Amniotic stem cell (primary cell): ENCODE measurements at regions not wholly inside any gene's neighbourhood (a gene's known extent, or its start where the extent isn't known, plus 50 kb on each side); places are given as distances from the start of the nearest gene placed in this dataset.
"Not testable (repeated sequence)": the region's sequence is repeated elsewhere in the genome, so short reads cannot be mapped to it uniquely, and the experiment has no call there.

ENCODE experiments used
- DNase-seq: peaks from one replicate; lab custom pipeline; 2025; lab: John Stamatoyannopoulos, UW

DNA sequence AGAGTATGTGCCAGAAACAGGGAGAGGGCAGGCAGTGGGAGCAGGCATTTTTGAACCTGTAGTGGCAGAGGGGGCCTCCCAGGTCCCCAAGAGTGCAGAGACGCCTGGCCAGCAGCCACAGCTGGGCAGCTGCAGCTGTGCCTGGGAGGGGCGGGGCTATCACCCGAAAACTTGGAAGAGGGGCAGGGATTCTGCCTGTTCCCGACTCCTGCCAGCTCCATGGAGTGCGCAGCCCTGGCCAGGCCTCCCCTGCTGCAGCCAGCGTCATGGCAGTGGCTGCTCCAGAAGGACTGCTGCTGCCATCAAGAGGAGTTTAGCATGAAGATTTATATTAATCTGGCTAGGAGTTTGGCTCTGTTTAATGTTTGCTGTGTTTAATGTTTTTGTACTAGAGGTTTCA, 532.1 kb upstream of the PITX2 start:
- DNase-seq: no peak

DNA sequence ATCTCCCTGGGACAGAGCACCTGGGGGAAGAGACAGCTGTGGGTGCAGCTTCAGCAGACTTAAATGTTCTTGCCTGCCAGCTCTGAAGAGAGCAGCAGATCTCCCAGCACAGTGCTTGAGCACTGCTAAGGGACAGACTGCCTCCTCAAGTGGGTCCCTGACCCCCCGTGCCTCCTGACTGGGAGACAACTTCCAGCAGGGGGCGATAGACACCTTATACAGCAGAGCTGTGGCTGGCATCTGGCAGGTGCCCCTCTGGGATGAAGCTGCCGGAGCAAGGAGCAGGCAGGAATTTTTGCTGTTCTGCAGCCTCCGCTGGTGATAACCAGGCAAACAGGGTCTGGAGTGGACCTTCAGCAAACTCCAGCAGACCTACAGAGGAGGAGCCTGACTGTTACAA, 541.7 kb upstream of the PITX2 start:
- DNase-seq: not testable (repeated sequence)

DNA sequence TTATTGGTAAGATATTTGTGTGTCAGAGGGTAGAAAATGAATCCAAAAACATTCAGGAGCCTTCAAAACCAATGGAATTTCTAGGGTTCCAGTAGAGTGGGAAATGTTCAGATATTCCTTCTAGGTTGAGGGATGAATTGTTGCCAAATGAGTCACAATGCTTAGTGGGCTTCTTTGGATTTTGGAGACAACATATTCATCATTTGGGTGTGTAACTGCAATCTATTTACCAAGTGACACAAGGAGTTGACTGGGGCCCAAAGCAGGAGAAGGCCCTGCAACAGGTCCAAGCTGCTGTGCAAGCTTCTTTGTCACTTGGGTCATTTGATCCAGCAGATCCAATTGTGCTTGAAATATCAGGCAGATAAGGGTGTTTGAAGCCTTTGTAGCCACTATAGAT, 551.5 kb upstream of the PITX2 start:
- no peak for DNase-seq

DNA sequence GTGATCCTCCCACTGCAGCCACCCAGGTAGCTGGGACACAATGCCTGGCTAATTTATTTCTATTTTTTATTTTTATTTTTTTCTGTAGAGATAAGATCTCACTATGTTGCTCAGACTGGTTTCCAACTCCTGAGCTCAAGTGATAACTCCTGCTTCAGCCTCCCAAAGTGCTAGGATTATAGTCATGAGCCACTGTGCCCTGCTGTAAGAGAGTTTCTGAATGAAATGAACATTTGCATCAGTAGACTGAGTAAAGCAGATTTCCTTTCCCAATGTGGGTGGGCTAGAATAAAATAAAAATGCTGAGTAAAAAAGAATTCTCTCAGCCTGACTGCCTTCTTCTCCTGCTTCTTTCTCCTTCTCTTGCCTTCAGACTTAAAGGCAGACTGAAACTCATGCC, 555.4 kb upstream of the PITX2 start:
- DNase-seq: no peak

DNA sequence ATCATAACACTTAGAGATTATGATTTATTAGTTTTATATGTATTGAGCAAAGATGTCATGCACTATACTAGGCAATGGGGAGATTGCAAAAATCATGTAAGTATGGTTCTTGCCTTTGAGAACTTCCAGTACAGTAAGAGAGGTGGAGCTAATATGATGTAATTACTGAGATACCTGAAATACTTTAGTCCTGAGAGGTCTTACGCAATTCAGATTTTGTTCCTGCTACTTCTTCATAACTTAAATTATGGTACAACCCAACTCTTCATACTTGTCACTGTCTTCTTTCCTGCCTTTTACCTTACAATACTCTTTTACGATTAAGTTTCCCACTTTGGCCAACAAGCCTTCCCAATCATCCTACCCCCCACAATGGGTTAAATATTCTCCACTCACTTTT, 564.2 kb upstream of the PITX2 start:
- DNase-seq: no peak

DNA sequence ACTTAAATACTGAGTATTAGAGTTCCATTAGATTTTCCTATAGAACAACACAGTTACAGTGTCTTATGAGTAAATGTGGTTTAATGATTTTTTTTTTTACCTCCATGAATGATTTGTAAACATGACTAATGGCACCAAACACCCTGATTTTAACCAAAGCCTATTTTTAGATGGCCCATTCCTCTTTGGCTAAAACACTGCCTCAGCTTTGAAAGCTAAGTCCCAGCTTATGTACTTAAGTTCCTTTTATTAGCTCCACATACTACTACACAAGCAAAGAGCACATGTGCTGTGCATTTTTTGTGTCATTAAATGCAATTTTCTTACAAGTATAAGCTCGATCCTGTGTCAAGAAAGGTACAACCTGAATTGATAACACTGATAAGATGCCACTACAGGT, 575.6 kb upstream of the PITX2 start:
- DNase-seq: no peak

DNA sequence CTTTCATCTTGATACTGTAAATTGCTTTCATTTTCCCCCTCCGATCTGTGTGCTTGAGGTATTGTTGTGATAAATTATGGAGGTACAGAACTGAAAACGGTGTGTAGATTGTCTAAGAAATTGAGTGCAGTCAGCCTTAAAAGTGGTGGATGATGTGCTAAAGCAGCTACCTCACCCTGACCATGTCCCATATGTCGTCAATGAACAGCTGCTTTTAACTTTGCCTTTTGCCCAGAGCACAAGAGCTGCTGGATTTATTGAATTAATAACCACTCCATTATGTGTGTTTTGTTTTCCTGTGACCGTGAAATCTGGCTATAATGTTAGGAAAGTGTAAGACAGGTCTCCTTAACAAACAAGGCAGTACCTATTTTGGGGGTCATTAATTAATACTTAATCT, 581.9 kb upstream of the PITX2 start:
- no peak for DNase-seq

DNA sequence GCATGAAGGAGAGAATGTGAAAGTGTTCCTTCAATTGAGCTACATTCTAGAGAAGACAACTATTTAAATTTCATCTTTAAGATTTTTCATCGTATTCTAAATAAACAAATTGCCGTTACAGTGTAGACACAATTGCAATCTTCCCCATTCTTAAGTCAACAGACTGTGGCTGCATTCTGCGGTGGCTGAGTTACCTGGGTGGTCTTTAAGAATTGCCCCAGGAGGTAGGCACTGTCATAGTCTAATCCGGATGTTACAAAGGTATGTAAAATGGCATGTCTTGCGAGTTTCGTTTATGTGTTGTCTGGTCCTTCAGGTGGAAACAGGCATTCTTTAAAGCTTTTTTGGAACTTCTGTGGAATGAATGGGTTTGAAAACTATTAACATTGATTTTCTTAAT, 586.1 kb upstream of the PITX2 start:
- DNase-seq: no peak

DNA sequence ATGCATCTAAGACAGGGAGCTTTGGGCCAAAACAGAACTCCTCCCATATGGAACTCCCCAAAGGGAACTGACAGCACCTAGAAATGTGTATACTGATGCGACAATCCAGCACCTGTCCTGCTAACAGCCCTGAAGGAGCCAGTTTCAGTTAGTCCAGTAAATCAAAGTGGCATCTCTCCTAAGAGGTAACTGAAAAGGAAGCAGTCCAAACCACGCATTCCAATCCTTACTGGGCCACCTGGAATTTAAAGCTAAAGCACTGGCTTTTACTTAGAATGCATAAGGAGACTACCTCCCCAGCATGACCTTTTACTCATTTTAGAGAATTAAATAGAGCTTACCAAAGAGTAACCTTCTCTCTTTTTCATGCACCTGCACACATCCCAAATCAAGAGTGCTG, 586.8 kb upstream of the PITX2 start:
- no peak for DNase-seq

DNA sequence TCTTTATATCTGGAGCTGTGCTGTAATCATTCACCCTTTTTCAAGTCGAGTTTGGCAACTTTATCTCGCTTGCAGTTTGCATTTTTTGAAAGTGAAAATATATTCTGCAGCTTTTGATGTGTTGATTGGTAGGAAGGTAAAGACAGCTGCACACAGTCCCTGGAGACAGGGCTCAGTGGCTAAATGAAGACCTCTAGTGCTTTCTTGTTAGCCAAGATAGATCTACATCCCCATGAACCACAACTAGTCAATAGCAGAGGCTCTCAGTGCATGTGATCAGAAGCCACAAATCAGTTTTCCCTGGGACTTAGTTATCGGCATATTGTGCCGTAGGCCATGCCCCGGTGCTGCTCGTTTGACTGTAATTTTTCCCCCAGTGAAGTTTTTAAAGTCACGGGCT, 587.7 kb upstream of the PITX2 start:
- no peak for DNase-seq

DNA sequence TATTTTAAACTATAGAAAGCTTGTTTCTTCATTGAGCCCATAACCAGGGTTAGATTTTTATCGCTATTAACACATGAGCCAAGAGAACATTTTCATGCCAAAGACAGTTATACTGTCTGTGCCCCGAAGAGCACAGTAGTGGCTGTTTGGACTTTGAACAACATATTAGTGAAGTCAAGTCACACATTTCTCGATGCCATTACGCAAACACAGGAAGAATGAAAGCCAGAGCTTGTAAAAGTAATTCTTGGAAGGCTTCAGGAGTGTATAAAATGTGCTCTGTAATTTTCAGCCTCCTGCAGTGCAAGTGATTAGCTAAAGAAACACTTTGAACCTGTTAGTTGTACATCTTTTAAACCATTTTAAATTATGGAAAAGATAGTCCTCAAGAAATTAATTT, 590.7 kb upstream of the PITX2 start:
- DNase-seq: no peak

DNA sequence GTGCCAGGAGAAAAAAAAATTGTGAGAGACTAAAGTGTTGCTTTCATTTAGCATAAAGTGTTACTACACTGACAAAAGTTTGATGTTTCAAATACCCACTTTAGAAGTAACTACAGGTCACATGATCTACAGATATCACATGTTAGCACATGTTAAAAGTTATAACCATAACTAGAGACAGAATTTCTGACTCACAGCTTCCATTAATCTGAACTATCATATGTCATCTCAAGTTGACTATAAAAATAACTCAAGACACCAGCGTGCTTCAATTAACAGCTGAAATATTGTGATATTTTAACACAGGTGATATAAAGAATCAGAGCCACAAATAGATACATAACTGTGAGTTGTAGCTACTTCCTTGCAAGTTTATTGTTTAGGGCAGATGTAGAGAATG, 591.5 kb upstream of the PITX2 start:
- no peak for DNase-seq

DNA sequence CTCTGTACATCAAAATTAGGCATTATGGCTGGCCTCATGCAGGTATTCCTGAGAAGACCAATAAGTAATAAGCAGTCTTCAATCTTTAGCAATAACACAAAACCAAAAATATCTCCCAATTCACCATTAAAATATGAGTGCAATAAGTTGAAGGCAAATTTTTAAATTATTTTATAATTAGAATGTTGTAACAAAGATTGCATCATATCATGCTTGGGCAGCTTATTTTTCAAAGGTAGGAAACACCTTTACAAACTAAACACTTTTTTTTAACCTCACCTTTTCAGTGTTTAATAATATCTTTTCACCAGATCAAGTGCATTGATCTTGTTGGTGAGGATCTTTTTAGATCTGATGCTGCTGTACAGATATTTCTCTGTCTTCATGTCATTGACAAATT, 592.9 kb upstream of the PITX2 start:
- no peak for DNase-seq

DNA sequence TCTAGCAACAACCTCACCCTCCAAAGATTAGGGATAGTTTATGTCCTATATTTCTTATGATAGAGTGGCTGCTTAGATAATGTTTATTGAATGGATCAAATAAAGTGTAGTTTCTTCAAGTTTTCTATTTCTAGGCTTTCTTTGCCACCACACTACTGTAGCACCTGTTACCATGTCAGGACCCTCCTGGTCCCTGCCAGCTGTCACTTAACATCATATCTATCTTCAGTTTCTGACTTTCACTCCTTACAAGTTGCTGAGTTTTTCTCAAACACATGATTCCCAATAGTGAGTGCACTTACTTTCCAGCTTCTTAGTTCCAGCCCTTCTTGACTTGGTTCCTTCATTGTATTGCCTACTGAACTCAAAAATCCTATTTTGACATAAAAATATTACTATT, 593.9 kb upstream of the PITX2 start:
- DNase-seq: no peak

DNA sequence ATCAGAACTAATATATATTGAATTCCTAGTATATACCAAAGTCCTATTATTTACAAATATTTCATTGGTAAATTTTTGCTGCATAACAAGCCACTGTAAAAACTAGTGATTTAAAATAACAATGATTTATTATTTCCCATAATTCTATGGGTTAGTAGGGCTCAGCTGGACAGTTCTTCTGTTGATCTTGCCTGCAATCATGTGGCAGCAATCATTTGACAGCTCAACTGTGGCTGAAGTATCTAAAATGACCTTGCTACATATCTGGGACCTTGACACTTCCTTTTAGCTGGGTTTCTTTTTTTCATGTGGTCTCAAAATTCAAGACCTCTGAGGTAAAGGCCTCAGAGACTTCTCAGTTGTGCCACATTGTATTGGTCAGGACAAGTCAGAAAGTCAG, 598.5 kb upstream of the PITX2 start:
- DNase-seq: no peak

DNA sequence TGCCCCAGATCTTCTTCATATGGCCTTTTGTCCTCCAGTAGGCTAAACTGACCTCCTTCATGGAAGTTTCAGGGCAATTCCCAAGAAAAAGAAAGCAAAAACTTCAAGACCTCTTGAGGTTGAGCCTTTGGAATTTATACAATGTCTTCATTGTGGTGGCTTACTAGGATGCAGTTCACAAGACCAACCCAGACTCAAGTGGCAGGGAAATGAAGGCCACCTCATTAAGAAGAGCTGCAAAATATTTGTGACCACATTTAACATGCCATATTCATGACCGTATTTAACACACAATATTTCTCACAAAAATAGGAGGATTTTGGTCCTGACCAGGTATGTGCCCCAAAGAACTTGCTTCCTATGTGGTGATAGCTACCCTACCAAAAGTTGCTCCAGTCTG, 605.5 kb upstream of the PITX2 start:
- no peak for DNase-seq

DNA sequence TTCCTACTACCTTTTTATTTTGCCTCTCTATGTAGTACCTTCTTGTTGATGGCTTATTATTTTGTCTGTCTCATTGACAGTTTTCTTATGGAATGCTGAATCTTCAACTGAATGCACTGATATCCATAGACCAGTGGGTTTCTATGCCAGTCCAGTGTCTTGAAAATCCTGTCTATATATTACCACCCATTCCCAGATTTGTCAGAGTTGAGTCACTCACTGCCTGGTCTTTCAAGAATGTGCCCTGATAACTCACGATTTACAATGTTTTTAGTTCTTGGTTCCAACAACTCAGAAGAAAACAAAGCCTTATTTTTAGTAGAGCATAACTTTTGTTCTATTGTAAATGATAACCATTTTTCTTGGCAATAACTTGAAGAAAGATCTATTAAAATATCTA, 606.0 kb upstream of the PITX2 start:
- DNase-seq: peak; percentile 26

DNA sequence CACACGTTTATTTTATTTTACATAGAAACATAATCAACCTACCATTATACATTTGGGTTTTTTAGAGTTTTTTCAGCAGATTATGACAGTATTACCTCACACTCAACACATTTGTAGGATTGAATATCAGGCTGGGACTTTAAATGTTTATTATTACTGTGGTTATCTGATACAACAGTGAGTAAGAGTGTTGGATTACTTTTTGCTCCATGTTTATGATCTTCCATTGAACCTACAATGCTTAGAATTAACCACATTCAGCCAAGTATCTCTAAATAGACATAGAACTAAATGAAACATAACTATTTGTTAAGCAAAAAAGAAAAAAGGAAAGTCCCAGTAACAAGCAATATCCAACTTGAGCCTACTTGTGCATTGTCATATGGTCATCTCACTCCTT, 607.4 kb upstream of the PITX2 start:
- DNase-seq: no peak

DNA sequence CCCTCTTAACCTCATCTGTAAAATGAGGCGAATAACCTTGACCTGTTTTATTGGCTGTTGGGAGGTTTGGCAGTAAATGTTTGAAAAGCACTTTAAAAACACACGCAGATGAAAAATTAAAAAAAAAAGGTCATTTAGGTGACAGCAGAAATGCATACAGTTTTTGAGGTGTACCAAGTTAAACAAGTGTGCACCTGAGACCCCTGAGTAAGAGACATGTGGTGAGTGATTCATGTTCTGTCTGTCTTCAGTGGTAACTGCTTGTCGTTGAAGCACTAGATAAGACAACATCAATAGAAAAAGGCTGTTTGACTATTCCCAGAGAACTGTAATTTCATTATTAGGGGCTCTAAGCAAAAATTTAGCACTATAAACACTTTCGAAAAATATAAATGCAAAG, 608.4 kb upstream of the PITX2 start:
- DNase-seq: no peak

DNA sequence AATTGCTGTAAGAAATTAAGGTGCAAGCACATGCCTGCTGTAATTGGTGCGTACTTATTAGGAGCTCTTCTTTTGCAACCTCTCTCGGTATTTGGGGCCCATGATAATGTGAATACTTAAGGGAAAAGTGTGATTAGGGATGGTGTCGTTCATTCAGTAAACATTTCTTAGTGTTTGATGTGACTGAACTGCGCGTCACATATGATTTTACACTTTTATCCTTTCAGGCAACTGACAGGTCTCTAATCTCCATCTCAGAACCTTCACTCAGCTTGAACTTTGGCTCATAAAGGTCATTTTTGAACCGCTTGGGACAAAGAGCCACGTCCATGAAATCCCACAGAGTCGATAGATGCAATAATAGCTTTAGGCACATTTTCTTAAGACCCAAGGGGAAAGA, 612.1 kb upstream of the PITX2 start:
- no peak for DNase-seq

DNA sequence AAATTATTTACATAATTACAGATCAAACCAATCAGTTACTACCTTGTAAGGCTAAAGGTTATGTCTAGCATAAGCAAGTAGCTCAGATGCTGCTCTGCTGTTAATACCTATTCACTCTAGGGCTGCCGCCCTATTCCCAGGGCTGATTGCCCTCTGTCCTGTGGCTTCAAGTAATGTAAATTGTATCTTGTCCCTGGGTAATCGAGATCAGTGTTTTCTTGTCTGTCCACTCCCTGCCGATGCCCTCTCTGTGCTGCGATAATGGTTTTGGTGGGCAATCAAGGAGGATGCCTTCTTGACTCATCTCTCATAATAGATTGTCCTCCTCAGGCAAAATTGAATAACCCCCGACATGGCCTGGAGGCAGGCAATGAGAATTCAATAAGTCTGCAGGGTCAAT, 641.0 kb upstream of the PITX2 start:
- no peak for DNase-seq

DNA sequence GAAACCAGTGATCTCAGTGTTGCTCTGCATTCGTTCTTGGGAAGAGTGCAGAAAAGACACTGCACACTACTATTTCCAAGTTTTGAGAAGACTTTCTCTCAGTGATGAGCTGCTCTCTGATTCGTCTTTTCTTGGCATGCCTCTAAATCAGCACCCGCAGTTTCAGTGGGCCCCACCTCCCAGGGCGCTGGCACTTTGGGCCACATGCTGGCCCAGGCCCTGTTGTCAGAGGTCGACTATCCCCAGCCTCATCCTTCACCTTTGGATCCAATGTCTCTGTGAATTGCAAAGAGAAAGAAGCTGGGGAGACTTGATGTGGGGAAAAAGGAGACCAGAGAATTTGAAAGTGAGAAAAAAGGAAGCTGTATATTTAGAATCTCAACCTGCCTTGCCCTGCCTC, 644.1 kb upstream of the PITX2 start:
- no peak for DNase-seq

DNA sequence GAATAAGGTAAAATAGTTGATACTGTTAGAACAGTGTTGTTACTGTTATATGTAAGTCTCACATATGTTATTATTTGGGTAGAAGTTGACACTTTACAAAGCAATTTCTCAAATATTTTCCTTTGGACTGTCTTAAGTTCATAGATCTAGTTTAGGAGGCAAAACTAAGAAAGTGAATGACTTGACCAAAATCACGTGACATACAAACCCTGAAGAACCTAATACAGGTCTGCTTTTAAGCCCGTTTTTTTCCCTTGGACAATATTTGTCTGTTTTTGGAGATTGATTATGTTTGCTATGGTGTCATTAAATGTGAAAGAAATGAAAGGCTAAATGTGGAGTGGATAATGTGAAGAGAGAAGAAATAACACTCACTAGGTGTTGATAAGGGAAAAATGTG, 644.9 kb upstream of the PITX2 start:
- no peak for DNase-seq

DNA sequence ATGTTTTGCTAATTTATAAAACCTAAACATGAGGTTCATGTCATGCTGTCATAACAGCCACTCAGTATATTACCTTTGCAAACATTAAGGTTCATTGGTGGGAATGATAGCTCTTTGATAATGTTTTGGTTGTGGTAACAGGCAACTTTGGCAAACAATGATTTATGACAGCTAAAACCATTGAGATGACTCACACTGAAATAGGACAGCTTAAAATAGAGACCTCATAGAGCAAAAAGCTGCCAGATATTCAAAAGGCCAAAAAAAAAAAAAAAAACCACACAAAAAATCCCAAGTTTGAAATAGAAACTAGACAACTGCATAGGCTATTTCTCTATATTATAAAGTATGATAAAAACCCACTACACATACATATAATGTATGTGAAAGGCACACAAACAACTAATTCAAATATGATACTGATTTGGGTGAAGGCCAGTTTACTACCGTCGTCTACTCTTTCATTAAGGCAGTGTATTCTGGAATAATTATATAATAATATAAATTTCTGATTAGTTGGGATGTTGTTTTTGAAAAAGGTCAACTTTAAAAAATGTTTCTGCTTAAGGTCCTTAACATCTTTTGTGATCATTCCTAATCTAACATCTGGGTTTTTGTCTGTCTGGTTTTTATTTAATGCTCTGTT, 646.0 kb upstream of the PITX2 start:
- DNase-seq: no peak

DNA sequence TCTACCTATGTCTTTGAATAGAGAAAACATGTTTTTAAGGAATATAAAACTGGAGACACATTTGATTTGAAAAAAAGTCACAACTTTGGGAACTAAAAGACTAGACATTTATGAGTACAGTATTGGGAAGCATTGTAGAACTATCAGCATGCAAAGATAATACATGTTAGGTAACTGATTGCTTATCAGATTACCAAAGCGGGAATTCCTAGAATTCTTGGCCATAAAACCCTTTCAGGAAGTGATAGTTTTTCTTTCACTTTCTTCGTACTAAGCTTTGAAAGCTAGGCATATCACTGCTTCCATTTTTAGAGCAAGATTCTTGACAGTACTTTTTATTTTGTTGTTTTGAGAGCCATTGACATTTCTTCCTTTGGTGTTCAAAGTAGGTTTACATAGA, 646.6 kb upstream of the PITX2 start:
- no peak for DNase-seq
